NT2/D1 (cell line): ENCODE measurements at regions not wholly inside any gene's neighbourhood (a gene's known extent, or its start where the extent isn't known, plus 50 kb on each side); places are given as distances from the start of the nearest gene placed in this dataset.

Experiments
- DNase-seq: peaks from one replicate; pipeline ENCODE4 v3.0.0-alpha.2; 2011; ENCODE audit warnings: low read depth, low spot score
- H3K27me3 ChIP-seq: 2 replicates; pipeline ENCODE4 v1.6.0; 2011; ENCODE audit warnings: mild to moderate bottlenecking; ENCODE audit not compliant: insufficient read length, insufficient read depth
- H3K36me3 ChIP-seq: 2 replicates; pipeline ENCODE4 v1.6.1; 2011; ENCODE audit warnings: mild to moderate bottlenecking, low read length, mixed read lengths; ENCODE audit not compliant: insufficient read depth, insufficient read length
- H3K4me1 ChIP-seq: 2 replicates; pipeline ENCODE4 v1.5.1; 2011; ENCODE audit not compliant: insufficient read depth, insufficient read length
- H3K4me3 ChIP-seq: 2 replicates; pipeline ENCODE4 v1.5.1; 2011; ENCODE audit warnings: low read depth; ENCODE audit not compliant: insufficient read length
- H3K9ac ChIP-seq: 2 replicates; pipeline ENCODE4 v1.6.0; 2011; ENCODE audit warnings: low read depth; ENCODE audit not compliant: insufficient read length
- H3K9me3 ChIP-seq: 2 replicates; pipeline ENCODE4 v1.5.1; 2011; ENCODE audit warnings: mild to moderate bottlenecking, low read length; ENCODE audit not compliant: insufficient read depth
- SUZ12 ChIP-seq: IDR thresholded peaks from 2 replicates; pipeline ENCODE4 v1.6.1; 2011; ENCODE audit not compliant: insufficient read length, insufficient read depth; ENCODE audit errors: extremely low read depth
- YY1 ChIP-seq: IDR thresholded peaks from 2 replicates; pipeline ENCODE4 v1.6.1; 2011; ENCODE audit not compliant: insufficient read length, insufficient read depth
- ZNF274 ChIP-seq: IDR thresholded peaks from 2 replicates; pipeline ENCODE4 v1.6.1; 2011; ENCODE audit warnings: mild to moderate bottlenecking, low read depth, low read length

- no peak overlapping the region for H3K4me3 ChIP-seq
- H3K36me3 ChIP-seq, result no peaks in the 10 kb centered on the region
- TF ChIP-seq SUZ12 (no peak), YY1 (no peak), ZNF274 (no peak)
- H3K4me1 ChIP-seq, result no peaks in the 10 kb centered on the region
- DNase-seq, result no peak
- no peak overlapping the region for H3K9ac ChIP-seq
- no peaks in the 10 kb centered on the region for H3K9me3 ChIP-seq
- no peaks in the 10 kb centered on the region for H3K27me3 ChIP-seq
Measured at GRCh38 chr19:30303131-30303654, 69.0 kb upstream of the ZNF536 start.

DNA sequence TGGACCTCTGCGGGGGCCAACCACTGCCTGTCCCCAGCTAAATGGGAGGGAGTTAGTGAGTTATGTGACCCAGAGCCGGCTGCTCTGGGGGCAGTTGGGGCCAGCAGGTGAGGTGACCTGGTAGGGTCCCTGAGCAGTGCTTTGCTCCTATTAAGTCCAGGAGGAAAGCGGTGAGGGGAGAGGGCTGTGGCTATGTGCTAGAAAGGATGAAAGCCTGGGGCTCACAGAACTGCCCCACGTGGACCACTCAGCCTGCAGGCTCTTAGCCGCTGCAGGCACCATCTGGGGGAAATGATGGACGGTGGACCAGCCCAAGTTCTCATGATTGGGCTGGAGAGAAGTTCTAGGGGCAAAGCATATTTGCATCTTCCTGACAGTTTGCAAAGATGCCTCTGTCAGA lies 67.6 kb upstream of the ZNF536 start:
- no peaks in the 10 kb centered on the region for H3K4me1 ChIP-seq
- no peak overlapping the region for H3K4me3 ChIP-seq
- H3K36me3 ChIP-seq, result no peaks in the 10 kb centered on the region
- H3K27me3 ChIP-seq, result no peaks in the 10 kb centered on the region
- no peak for DNase-seq
- H3K9me3 ChIP-seq, result no peaks in the 10 kb centered on the region
- H3K9ac ChIP-seq, result no peak overlapping the region
- TF ChIP-seq YY1 (no peak), ZNF274 (no peak), SUZ12 (no peak)

DNA sequence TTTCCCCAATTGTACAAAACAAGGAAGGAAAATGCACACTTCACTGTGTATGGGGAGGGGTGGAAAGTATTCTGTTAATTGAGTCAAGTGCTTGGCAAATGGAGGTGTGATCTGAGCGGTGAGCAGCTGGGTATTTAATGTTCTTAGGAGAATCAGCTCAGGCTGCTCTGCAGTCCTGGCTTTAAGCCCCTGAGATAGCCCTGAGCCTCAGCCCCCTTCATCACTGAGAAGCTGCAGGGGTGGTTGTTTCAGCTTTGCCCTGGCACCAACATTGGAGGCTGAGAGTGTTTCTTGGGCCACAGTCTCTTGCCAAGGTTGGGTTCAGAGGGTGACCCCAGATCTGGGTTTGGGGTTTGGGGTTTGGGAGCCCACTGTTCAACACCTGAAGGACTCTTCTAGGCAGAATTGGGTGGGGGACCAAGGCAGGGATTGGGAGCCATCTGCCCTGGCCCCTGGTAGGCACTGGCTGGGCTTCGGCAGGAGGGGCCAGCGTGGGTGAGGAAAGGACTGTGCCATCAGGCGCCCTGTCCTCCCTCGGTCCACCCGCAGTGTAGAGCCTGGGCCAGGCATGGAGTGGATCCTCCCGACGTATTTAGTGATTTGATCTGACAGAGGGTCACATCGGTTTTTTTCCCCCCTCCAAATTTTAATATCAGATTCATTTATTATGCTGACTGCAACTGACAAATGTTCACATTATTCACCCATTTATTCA lies 66.7 kb upstream of the ZNF536 start:
- TF ChIP-seq YY1 (no peak), ZNF274 (no peak), SUZ12 (no peak)

GRCh38 chr19:30307191-30307974 lies 64.8 kb upstream of the ZNF536 start:
- H3K9me3 ChIP-seq, result no peaks in the 10 kb centered on the region
- TF ChIP-seq SUZ12 (no peak), YY1 (no peak), ZNF274 (no peak)
- H3K4me1 ChIP-seq, result no peaks in the 10 kb centered on the region

More for the DNA sequence above, 66.7 kb upstream of the ZNF536 start:
- Histone ChIP-seq H3K9me3 (no peaks in the 10 kb centered on the region), H3K4me3 (no peak overlapping the region), H3K9ac (no peak overlapping the region), H3K27me3 (no peaks in the 10 kb centered on the region), H3K36me3 (no peaks in the 10 kb centered on the region), H3K4me1 (no peaks in the 10 kb centered on the region)
- no peak for DNase-seq

DNA sequence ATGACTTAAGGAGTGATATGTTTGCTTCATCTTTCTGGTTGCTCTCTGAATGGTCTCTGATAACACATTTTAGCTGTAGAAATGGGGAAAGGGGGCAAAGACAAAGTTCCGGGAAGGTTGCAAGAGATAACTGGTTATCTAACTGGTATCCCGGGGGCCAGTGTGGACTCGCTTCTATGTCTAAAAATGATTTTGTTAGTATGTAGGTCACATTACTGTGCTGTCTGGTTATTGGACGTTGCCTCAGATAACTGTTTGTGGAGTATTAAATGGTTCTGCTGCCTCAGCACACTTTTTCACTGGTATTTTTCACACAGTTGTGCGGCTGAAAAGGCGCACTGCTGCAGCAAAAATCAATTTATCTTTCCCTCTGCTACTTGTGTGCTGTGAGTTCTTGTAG lies 63.0 kb upstream of the ZNF536 start:
- Histone ChIP-seq H3K9ac (no peak overlapping the region), H3K4me1 (no peaks in the 10 kb centered on the region), H3K27me3 (no peaks in the 10 kb centered on the region), H3K4me3 (no peak overlapping the region), H3K9me3 (no peaks in the 10 kb centered on the region), H3K36me3 (no peaks in the 10 kb centered on the region)
- no peak for DNase-seq
- TF ChIP-seq YY1 (no peak), ZNF274 (no peak), SUZ12 (no peak)

More at GRCh38 chr19:30307191-30307974, 64.8 kb upstream of the ZNF536 start:
- Histone ChIP-seq H3K36me3 (no peaks in the 10 kb centered on the region), H3K27me3 (no peaks in the 10 kb centered on the region), H3K4me3 (no peak overlapping the region), H3K9ac (no peak overlapping the region)
- DNase-seq, result no peak

DNA sequence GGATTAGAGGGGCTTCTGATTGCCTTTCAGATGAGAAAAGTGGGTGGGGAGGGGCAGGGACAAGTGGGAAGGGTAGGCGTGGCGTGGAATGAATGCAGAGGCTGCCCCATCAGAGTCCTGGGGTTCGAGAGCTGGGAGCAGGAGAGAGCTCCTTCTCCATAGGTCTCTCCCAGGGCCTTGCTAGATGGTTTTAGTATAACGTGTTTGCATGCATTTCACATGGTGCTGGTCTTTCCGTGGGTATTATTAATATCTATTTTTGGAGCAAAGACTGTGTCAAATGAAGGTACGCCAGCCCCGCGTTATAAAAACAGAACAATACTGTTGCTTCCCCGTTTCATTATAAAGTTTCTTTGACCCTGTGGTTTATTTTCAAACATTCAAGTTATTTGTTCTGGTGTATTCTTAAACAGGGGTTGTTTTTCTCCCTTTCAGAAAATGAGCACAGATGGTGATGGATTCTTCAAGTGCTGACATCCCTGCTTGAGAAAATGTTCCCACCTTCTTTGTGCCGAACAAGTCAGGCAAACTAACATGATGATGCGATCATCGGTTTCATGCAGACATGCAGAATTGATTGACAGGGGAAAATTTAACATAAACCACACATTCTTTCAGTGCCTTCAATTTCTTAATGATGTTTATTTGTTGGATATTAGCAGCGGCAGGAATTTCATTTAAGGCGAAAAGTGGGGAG lies 62.1 kb upstream of the ZNF536 start:
- Histone ChIP-seq H3K9me3 (no peaks in the 10 kb centered on the region), H3K27me3 (no peaks in the 10 kb centered on the region), H3K4me3 (no peak overlapping the region), H3K36me3 (no peaks in the 10 kb centered on the region), H3K4me1 (no peaks in the 10 kb centered on the region), H3K9ac (no peak overlapping the region)
- no peak for DNase-seq
- TF ChIP-seq ZNF274 (no peak), YY1 (no peak), SUZ12 (no peak)
